Prostate gland (tissue), 2 donors: ENCODE measurements at regions not wholly inside any gene's neighbourhood (a gene's known extent, or its start where the extent isn't known, plus 50 kb on each side); places are given as distances from the start of the nearest gene placed in this dataset.
"Not testable (repeated sequence)": the region's sequence is repeated elsewhere in the genome, so short reads cannot be mapped to it uniquely, and the experiment has no call there.

ENCODE experiments used
- DNase-seq: peaks from one replicate; pipeline ENCODE4 v3.0.0-alpha.2; 2019; ENCODE audit warnings: low spot score
- H3K27ac ChIP-seq, 2 donors: fragments of 200-600 bp; sonication (generic); 2 replicates each; pipeline ENCODE4 v1.5.1; 2017 to 2019
- H3K27me3 ChIP-seq: fragments of 200-600 bp; sonication (generic); replicated peaks from 2 replicates; pipeline ENCODE4 v1.5.1; 2019; ENCODE audit not compliant: insufficient read depth
- H3K36me3 ChIP-seq, 2 donors: fragments of 200-600 bp; sonication (generic); 1 replicate in 1 of 2; 2 replicates in 1 of 2; pipeline versions ENCODE4 v1.5.1 to v1.8.1; 2017 to 2019
- H3K4me1 ChIP-seq: fragments of 200-600 bp; sonication (generic); replicated peaks from 2 replicates; pipeline ENCODE4 v1.5.1; 2019
- H3K4me3 ChIP-seq, 2 donors: fragments of 200-600 bp; sonication (generic); 2 replicates each; pipeline ENCODE4 v1.5.1; 2017 to 2019
- H3K9me3 ChIP-seq: fragments of 200-600 bp; sonication (generic); 2 replicates; pipeline ENCODE4 v1.5.1; 2017
- POLR2A ChIP-seq: fragments of 450-650 bp; IDR thresholded peaks from one replicate; pipeline ENCODE4 v1.6.1; 2016; ENCODE audit warnings: antibody characterized with exemption, mild to moderate bottlenecking
- POLR2AphosphoS5 ChIP-seq: sonication (generic); formaldehyde crosslinking; IDR thresholded peaks from one replicate; pipeline ENCODE4 v1.6.1; 2017; ENCODE audit warnings: antibody characterized with exemption
- WGBS: methylation state at CpG from one replicate; pipeline ENCODE4 v1.1.5; 2018; 5-methylcytosine and 5-hydroxymethylcytosine counted together
- intact Hi-C: fragments of 100-400 bp; cut with DNase I; formaldehyde crosslinking; loops from one replicate; pipeline ENCODE4 v1.14.2; 2022
- TF ChIP-seq, protein P1 (sequence below), 4 experiments: fragments of 200-600 bp in 2 of 4; fragments of 450-650 bp in 2 of 4; sonication (generic) in 2 of 4; IDR thresholded peaks; 1 replicate in 3 of 4; 2 replicates in 1 of 4; pipeline ENCODE4 v1.5.1; 2016 to 2019; ENCODE audit warnings: antibody characterized with exemption in 4 of 4, mild to moderate bottlenecking in 2 of 4, moderate library complexity in 2 of 4

DNA sequence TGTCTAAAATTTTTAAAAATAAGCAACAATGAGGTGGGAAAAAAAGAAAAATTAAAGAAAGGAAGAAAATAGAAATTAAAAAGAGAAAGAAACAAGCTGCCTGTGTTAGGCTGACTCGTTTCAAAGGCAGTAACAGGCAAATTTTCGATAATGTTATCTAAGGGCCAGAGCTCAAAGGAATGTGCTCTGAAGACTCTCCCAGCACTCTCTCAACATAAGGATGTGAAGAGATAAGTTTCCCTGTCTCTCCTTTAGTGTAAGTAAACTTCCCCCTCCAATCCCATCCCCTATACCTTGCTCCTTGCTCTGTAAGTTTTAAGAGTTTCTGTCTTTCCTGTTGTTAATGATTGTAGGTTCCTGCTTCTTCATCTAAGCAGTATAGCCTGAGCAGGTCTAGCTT lies 172.8 kb downstream of the TEX13C start:
- H3K27ac ChIP-seq: peak overlapping the region; percentile 56 to 60
- no peaks in the 10 kb centered on the region for H3K36me3 ChIP-seq
- H3K4me1 ChIP-seq: no peaks in the 10 kb centered on the region
- no peak for DNase-seq
- TF ChIP-seq, protein P1, sequence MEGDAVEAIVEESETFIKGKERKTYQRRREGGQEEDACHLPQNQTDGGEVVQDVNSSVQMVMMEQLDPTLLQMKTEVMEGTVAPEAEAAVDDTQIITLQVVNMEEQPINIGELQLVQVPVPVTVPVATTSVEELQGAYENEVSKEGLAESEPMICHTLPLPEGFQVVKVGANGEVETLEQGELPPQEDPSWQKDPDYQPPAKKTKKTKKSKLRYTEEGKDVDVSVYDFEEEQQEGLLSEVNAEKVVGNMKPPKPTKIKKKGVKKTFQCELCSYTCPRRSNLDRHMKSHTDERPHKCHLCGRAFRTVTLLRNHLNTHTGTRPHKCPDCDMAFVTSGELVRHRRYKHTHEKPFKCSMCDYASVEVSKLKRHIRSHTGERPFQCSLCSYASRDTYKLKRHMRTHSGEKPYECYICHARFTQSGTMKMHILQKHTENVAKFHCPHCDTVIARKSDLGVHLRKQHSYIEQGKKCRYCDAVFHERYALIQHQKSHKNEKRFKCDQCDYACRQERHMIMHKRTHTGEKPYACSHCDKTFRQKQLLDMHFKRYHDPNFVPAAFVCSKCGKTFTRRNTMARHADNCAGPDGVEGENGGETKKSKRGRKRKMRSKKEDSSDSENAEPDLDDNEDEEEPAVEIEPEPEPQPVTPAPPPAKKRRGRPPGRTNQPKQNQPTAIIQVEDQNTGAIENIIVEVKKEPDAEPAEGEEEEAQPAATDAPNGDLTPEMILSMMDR (IDR thresholded peaks at IDR 0.05): no peak
- TF ChIP-seq POLR2AphosphoS5 (no peak), POLR2A (no peak)
- no peaks in the 10 kb centered on the region for H3K9me3 ChIP-seq
- intact Hi-C loops: no loop called here
- H3K27me3 ChIP-seq: no peaks in the 10 kb centered on the region
- 45% methylated on average over 2 of the region's 2 CpGs for WGBS
- no peak overlapping the region for H3K4me3 ChIP-seq

DNA sequence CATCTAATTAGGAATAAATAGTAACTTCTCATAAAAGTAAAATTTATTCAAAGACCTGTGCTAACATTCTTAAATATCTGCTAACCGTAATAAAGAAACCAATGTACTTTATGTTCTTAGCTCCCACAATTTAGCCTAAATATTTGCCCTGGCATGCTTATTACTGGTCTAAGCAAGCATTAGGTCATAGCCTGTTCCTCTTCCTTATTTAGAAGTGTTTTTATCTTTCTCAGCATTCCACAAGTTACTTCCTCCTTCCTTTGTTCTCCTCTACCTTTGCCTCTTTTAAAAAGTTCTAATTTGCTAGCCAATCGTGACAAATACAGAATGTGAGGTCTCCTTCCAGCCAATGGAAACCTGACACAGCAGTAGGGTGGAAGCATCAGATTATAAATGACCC lies 173.3 kb downstream of the TEX13C start:
- H3K27me3 ChIP-seq, intact Hi-C loops, H3K9me3 ChIP-seq, H3K4me3 ChIP-seq, H3K4me1 ChIP-seq, H3K36me3 ChIP-seq: not testable (repeated sequence)
- 23% methylated on average over 2 of the region's 2 CpGs for WGBS
- TF ChIP-seq POLR2AphosphoS5: peak; percentile 28
- peak; percentile 9 for DNase-seq
- peak overlapping the region; percentile 60 to 65 for H3K27ac ChIP-seq

DNA sequence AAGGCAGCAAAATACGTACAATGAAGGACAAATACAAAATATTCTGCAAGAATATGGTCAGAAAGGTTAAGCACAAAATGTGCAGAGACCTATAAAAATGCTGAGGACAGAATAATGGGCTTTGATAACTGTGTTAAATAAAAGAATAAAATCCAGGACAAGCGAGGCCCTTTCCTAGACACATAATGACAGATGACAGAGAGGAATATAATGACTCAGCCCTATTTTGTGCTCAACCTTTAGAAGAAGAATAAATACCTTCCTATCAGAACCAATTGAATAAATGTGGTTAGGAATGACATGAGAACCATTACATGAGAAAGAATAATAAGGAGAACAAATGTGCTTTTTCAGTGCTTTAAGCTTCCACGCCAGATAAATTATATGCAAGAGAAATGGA lies 178.0 kb downstream of the TEX13C start:
- TF ChIP-seq POLR2AphosphoS5 (no peak), POLR2A (no peak)
- WGBS: 71% methylated on average over 3 of the region's 3 CpGs

DNA sequence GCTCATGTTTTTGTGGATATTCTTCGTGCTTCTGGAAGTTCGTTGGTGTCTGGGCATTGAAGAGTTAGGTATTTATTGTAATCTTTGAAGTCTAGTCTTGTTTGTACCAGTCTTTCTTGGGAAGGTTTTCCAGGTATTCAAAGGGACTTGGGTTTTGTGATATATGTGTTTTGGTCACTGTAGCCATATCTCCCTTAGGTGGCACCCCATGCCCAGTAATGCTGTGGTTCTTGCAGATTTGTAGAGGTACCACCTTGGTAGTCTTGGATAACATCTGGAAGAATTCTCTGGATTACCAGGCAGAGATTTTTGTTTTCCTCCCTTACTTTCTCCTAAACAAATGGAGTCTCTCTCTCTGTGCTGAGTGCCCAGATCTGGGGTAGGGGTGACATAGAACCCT lies 184.1 kb downstream of the TEX13C start:
- WGBS: 90% methylated on average over 2 of the region's 2 CpGs
- no peaks in the 10 kb centered on the region for H3K4me1 ChIP-seq
- no peak for TF ChIP-seq POLR2AphosphoS5
- TF ChIP-seq POLR2A: no peak
- TF ChIP-seq, protein P1 (IDR thresholded peaks at IDR 0.05): no peak
- no peaks in the 10 kb centered on the region for H3K27me3 ChIP-seq
- intact Hi-C loops: no loop called here
- H3K9me3 ChIP-seq: no peaks in the 10 kb centered on the region
- H3K27ac ChIP-seq: no peak overlapping the region
- no peaks in the 10 kb centered on the region for H3K36me3 ChIP-seq
- no peak overlapping the region for H3K4me3 ChIP-seq
- no peak for DNase-seq

More for the DNA sequence above, 178.0 kb downstream of the TEX13C start:
- Histone ChIP-seq H3K27ac (peak overlapping the region in 1 of 2 donors; percentile 11), H3K4me3 (no peak overlapping the region), H3K9me3 (no peaks in the 10 kb centered on the region), H3K4me1 (no peaks in the 10 kb centered on the region), H3K27me3 (no peaks in the 10 kb centered on the region), H3K36me3 (no peaks in the 10 kb centered on the region)
- intact Hi-C loops: no loop called here
- no peak for DNase-seq

DNA sequence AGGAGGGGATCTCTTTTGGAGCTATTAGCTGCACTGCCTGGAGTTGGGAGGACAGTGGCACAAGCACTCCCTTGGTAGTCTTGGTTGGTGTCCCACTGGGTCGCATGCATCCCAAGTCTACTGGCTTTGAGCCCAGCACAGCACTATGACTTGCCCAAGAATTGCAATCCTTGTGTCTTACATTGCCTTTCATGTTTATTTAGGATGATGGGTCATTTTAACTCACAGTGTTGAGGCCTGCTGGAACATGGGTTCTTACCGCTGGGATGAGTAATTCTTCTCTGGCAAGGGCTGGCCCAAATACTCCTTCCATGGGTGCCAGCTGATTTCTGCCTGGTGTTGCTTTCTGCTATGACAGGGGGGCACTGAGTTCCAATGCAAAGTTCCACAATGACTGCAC lies 185.5 kb downstream of the TEX13C start:
- Histone ChIP-seq H3K9me3 (no peaks in the 10 kb centered on the region), H3K4me1 (no peaks in the 10 kb centered on the region), H3K36me3 (no peaks in the 10 kb centered on the region), H3K4me3 (no peak overlapping the region), H3K27ac (no peak overlapping the region), H3K27me3 (no peaks in the 10 kb centered on the region)
- 96% methylated on average over 2 of the region's 2 CpGs for WGBS
- no peak for TF ChIP-seq POLR2A
- no peak for TF ChIP-seq POLR2AphosphoS5
- TF ChIP-seq, protein P1 (IDR thresholded peaks at IDR 0.05): no peak
- DNase-seq: no peak
- intact Hi-C loops: no loop called here

DNA sequence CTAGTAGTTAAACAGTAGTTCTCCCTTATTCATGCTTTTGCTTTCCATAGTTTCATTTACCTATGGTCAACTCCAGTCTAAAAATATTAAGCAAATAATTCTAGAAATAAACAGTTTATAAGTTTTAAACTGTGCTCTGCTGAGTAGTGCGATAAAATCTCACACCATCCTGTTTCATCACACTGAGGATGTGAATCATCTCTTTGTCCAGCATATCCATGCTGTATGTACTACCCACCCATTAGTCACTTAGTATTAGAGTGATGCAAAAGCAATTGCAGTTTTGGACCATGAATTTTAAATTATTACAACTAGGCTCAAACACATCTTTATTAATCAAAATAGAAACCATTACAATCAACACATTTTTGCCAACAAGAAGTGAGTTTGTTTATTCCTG lies 187.4 kb downstream of the TEX13C start:
- Histone ChIP-seq H3K36me3 (no peaks in the 10 kb centered on the region), H3K27ac (no peak overlapping the region), H3K4me3 (no peak overlapping the region), H3K4me1 (no peaks in the 10 kb centered on the region), H3K27me3 (no peaks in the 10 kb centered on the region), H3K9me3 (no peaks in the 10 kb centered on the region)
- no peak for DNase-seq
- TF ChIP-seq POLR2AphosphoS5 (no peak), POLR2A (no peak)
- TF ChIP-seq, protein P1 (IDR thresholded peaks at IDR 0.05): no peak
- intact Hi-C loops: no loop called here
- 94% methylated on average over 1 of the region's 1 CpG for WGBS
